ENCODE measurements at regions not wholly inside any gene's neighbourhood (a gene's known extent, or its start where the extent isn't known, plus 50 kb on each side); places are given as distances from the start of the nearest gene placed in this dataset.

GRCh38 chr17:70476368-70476767, 307.0 kb downstream of the KCNJ2 start:
- TF ChIP-seq CTCF (IDR thresholded peaks at IDR 0.05) (no peak), POLR2A (IDR thresholded peaks at IDR 0.05) (no peak)
